ENCODE measurements at regions not wholly inside any gene's neighbourhood (a gene's known extent, or its start where the extent isn't known, plus 50 kb on each side); places are given as distances from the start of the nearest gene placed in this dataset.

DNA sequence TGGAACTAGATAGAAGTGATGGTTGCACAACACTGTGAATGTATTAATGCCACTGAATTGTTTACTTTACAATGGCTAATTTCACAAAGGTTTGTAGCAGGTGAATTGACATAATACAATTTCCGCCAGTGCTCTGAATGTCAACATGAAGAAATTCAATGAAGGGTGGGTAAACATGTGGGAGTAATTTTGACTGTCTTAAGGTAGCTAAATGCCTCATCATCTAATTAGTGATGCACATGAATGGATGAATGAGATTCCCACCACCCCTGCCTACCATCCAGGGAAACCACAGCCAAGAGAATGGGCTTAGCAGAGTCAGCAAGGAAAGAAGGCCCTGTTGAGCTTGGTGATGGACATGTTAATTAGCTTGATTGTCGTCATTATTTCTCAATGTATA, 275.3 kb downstream of the ALDH8A1 start:
- TF ChIP-seq, protein P1, sequence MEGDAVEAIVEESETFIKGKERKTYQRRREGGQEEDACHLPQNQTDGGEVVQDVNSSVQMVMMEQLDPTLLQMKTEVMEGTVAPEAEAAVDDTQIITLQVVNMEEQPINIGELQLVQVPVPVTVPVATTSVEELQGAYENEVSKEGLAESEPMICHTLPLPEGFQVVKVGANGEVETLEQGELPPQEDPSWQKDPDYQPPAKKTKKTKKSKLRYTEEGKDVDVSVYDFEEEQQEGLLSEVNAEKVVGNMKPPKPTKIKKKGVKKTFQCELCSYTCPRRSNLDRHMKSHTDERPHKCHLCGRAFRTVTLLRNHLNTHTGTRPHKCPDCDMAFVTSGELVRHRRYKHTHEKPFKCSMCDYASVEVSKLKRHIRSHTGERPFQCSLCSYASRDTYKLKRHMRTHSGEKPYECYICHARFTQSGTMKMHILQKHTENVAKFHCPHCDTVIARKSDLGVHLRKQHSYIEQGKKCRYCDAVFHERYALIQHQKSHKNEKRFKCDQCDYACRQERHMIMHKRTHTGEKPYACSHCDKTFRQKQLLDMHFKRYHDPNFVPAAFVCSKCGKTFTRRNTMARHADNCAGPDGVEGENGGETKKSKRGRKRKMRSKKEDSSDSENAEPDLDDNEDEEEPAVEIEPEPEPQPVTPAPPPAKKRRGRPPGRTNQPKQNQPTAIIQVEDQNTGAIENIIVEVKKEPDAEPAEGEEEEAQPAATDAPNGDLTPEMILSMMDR (IDR thresholded peaks at IDR 0.05): no peak
- TF ChIP-seq POLR2A (IDR thresholded peaks at IDR 0.05; ENCODE audit: low read depth): no peak

Measured in esophagus muscularis mucosa (tissue), 3 donors.